CD4-positive, CD25-positive, alpha-beta regulatory T cell (primary cell): ENCODE measurements at regions not wholly inside any gene's neighbourhood (a gene's known extent, or its start where the extent isn't known, plus 50 kb on each side); places are given as distances from the start of the nearest gene placed in this dataset.
"Not testable (repeated sequence)": the region's sequence is repeated elsewhere in the genome, so short reads cannot be mapped to it uniquely, and the experiment has no call there.

Experiments used
- ATAC-seq, 2 donors: fragments of 150-1000 bp; cut with Tn5 transposase; one replicate each; pipeline ENCODE4 v1.10.0; 2021; ENCODE audit warnings: low read depth in 2 of 2, moderate number of reproducible peaks in 2 of 2, moderate library complexity in 1 of 2
- DNase-seq, 3 donors: peaks; one replicate each; pipeline versions ENCODE4 v3.0.0 to v3.0.0-alpha.2; 2012 to 2022; ENCODE audit warnings: mixed read lengths in 1 of 3
- H3K27ac ChIP-seq: one replicate; pipeline ENCODE4 v1.7.0; 2013; ENCODE audit warnings: mild to moderate bottlenecking, low read length; ENCODE audit not compliant: insufficient read depth, poor library complexity, severe bottlenecking
- H3K27me3 ChIP-seq: one replicate; pipeline ENCODE4 v1.7.0; 2013; ENCODE audit warnings: low read length; ENCODE audit not compliant: control insufficient read depth, insufficient read depth
- H3K36me3 ChIP-seq: one replicate; pipeline ENCODE4 v1.7.0; 2013; ENCODE audit warnings: mild to moderate bottlenecking, low read length, moderate library complexity; ENCODE audit not compliant: control insufficient read depth, insufficient read depth
- H3K4me1 ChIP-seq: 2 replicates; pipeline ENCODE4 v1.7.0; 2013; ENCODE audit warnings: mild to moderate bottlenecking, low read length; ENCODE audit not compliant: insufficient read depth, control insufficient read depth, poor library complexity, severe bottlenecking
- H3K4me3 ChIP-seq: one replicate; pipeline ENCODE4 v1.7.0; 2013; ENCODE audit warnings: low read depth, mild to moderate bottlenecking, low read length, moderate library complexity
- H3K9me3 ChIP-seq, 2 experiments: 1 replicate in 1 of 2; 2 replicates in 1 of 2; pipeline ENCODE4 v1.7.0; 2013; ENCODE audit warnings: low read length in 2 of 2, mild to moderate bottlenecking in 1 of 2, moderate library complexity in 1 of 2; ENCODE audit not compliant: control insufficient read depth in 2 of 2
- H3K27ac Mint-ChIP-seq, 3 donors: one replicate each; pipeline ENCODE4 v1.8.0; 2020 to 2022; ENCODE audit warnings: mild to moderate bottlenecking in 3 of 3, mixed read lengths in 3 of 3, moderate library complexity in 2 of 3
- H3K27me3 Mint-ChIP-seq: one replicate; pipeline ENCODE4 v1.8.0; 2022; ENCODE audit warnings: mild to moderate bottlenecking, mixed read lengths
- H3K36me3 Mint-ChIP-seq: one replicate; pipeline ENCODE4 v1.8.0; 2020; ENCODE audit warnings: mixed read lengths
- H3K4me1 Mint-ChIP-seq, 4 donors: one replicate each; pipeline ENCODE4 v1.8.0; 2020 to 2022; ENCODE audit warnings: mixed read lengths in 4 of 4, mild to moderate bottlenecking in 1 of 4
- H3K4me3 Mint-ChIP-seq, 4 donors: one replicate each; pipeline ENCODE4 v1.8.0; 2020 to 2022; ENCODE audit warnings: mild to moderate bottlenecking in 4 of 4, mixed read lengths in 4 of 4, moderate library complexity in 3 of 4
- H3K9me3 Mint-ChIP-seq, 7 donors: one replicate each; pipeline ENCODE4 v1.8.0; 2020 to 2022; ENCODE audit warnings: mixed read lengths in 7 of 7, mild to moderate bottlenecking in 3 of 7, moderate library complexity in 2 of 7

- no peaks in the 10 kb centered on the region for H3K36me3 Mint-ChIP-seq
- no peak overlapping the region for H3K4me3 ChIP-seq
- H3K27ac Mint-ChIP-seq: no peak overlapping the region
Measured at GRCh38 chr5:113723021-113723420, 209.5 kb downstream of the YTHDC2 start.

DNA sequence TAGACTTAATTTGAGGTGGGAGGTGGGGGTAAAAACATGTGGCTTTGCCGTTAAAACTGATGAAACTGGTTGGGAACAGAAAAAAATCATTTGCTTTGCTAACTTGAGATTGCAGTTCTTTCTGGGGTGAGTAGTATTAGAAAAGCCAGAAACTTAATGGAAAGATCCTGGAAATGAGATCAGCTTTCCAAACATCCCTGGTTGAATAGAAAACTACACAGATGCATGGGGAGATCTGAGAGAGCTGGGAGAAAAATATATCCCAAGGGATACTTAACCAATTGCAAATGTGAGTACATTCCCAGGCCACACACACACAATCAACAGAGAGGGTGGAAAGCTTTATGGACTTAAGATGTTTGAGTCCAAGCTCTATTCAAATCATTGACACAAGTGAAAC lies 222.3 kb downstream of the YTHDC2 start:
- no peak for DNase-seq
- H3K27me3 Mint-ChIP-seq: no peaks in the 10 kb centered on the region
- no peak overlapping the region for H3K27ac Mint-ChIP-seq
- no peak overlapping the region for H3K4me3 ChIP-seq
- H3K9me3 Mint-ChIP-seq: peaks cover 0 to 6% (median 0%) of the 10 kb centered on the region in 7 donors
- H3K4me1 Mint-ChIP-seq: no peaks in the 10 kb centered on the region
- no peaks in the 10 kb centered on the region for H3K4me1 ChIP-seq
- ATAC-seq: no peak
- H3K27ac ChIP-seq: no peak overlapping the region
- no peak overlapping the region for H3K4me3 Mint-ChIP-seq
- no peaks in the 10 kb centered on the region for H3K9me3 ChIP-seq
- H3K36me3 Mint-ChIP-seq: no peaks in the 10 kb centered on the region
- no peaks in the 10 kb centered on the region for H3K27me3 ChIP-seq
- no peaks in the 10 kb centered on the region for H3K36me3 ChIP-seq

More at GRCh38 chr5:113723021-113723420, 209.5 kb downstream of the YTHDC2 start:
- Mint-ChIP-seq H3K4me3 (no peak overlapping the region), H3K4me1 (no peaks in the 10 kb centered on the region), H3K9me3 (peaks cover 0 to 10% (median 2%) of the 10 kb centered on the region in 7 donors), H3K27me3 (peaks cover 5% of the 10 kb centered on the region)
- Histone ChIP-seq H3K36me3 (no peaks in the 10 kb centered on the region), H3K9me3 (no peaks in the 10 kb centered on the region), H3K4me1 (no peaks in the 10 kb centered on the region), H3K27me3 (no peaks in the 10 kb centered on the region), H3K27ac (no peak overlapping the region)
- no peak for DNase-seq
- no peak for ATAC-seq

- ATAC-seq (no peak), DNase-seq (no peak)
- Histone ChIP-seq H3K36me3 (no peaks in the 10 kb centered on the region), H3K4me3 (no peak overlapping the region), H3K4me1 (no peaks in the 10 kb centered on the region), H3K27ac (no peak overlapping the region), H3K9me3 (no peaks in the 10 kb centered on the region), H3K27me3 (no peaks in the 10 kb centered on the region)
- Mint-ChIP-seq H3K4me1 (no peaks in the 10 kb centered on the region), H3K4me3 (no peak overlapping the region), H3K9me3 (peaks cover 0 to 8% (median 0%) of the 10 kb centered on the region in 7 donors), H3K27ac (no peak overlapping the region), H3K36me3 (no peaks in the 10 kb centered on the region), H3K27me3 (no peaks in the 10 kb centered on the region)
Measured at GRCh38 chr5:113742176-113742575, 228.7 kb downstream of the YTHDC2 start.

- DNase-seq (no peak), ATAC-seq (no peak)
- no peak overlapping the region for H3K27ac Mint-ChIP-seq
- H3K27ac ChIP-seq: no peak overlapping the region
- no peaks in the 10 kb centered on the region for H3K27me3 ChIP-seq
- H3K9me3 ChIP-seq: no peaks in the 10 kb centered on the region
- H3K27me3 Mint-ChIP-seq: no peaks in the 10 kb centered on the region
- H3K4me1 ChIP-seq: no peaks in the 10 kb centered on the region
- peaks cover 0 to 8% (median 0%) of the 10 kb centered on the region in 7 donors for H3K9me3 Mint-ChIP-seq
- H3K4me3 Mint-ChIP-seq: no peak overlapping the region
- no peak overlapping the region for H3K4me3 ChIP-seq
- no peaks in the 10 kb centered on the region for H3K36me3 ChIP-seq
- no peaks in the 10 kb centered on the region for H3K36me3 Mint-ChIP-seq
- H3K4me1 Mint-ChIP-seq: no peaks in the 10 kb centered on the region
Measured at GRCh38 chr5:113742639-113743038, 229.1 kb downstream of the YTHDC2 start.

GRCh38 chr5:113748403-113748802 lies 234.9 kb downstream of the YTHDC2 start:
- Mint-ChIP-seq H3K27me3 (no peaks in the 10 kb centered on the region), H3K9me3 (peaks cover 0 to 4% (median 0%) of the 10 kb centered on the region in 7 donors), H3K27ac (no peak overlapping the region), H3K4me3 (no peak overlapping the region), H3K4me1 (no peaks in the 10 kb centered on the region), H3K36me3 (no peaks in the 10 kb centered on the region)
- Histone ChIP-seq H3K9me3 (no peaks in the 10 kb centered on the region), H3K4me3 (no peak overlapping the region), H3K4me1 (no peaks in the 10 kb centered on the region), H3K36me3 (no peaks in the 10 kb centered on the region), H3K27ac (no peak overlapping the region), H3K27me3 (no peaks in the 10 kb centered on the region)
- ATAC-seq (no peak), DNase-seq (no peak)

DNA sequence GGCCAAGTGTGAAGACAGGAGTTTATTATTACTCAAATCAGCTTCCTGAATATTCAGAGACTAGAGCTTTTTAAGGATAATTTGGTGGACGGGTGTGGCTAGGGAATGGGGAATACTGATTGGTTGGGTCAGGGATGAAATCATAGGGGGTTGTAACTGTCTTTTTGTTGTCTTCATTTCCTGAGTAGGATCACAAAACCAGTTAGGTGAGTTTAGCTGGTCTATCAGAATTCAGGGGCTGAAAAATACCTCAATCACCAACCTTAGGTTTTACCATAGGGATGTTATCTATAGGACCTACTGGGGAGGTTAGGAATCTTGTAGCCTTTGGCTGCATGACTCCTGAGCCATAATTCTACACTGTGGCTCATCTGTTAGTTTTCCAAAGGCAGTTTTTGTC lies 235.8 kb downstream of the YTHDC2 start:
- H3K36me3 Mint-ChIP-seq: no peaks in the 10 kb centered on the region
- H3K27me3 ChIP-seq: no peaks in the 10 kb centered on the region
- H3K9me3 Mint-ChIP-seq: peaks cover 0 to 4% (median 0%) of the 10 kb centered on the region in 7 donors
- H3K4me1 ChIP-seq: no peaks in the 10 kb centered on the region
- H3K27me3 Mint-ChIP-seq: no peaks in the 10 kb centered on the region
- H3K27ac ChIP-seq: no peak overlapping the region
- no peak overlapping the region for H3K4me3 ChIP-seq
- ATAC-seq (no peak), DNase-seq (no peak)
- H3K36me3 ChIP-seq: no peaks in the 10 kb centered on the region
- no peaks in the 10 kb centered on the region for H3K4me1 Mint-ChIP-seq
- H3K9me3 ChIP-seq: no peaks in the 10 kb centered on the region
- no peak overlapping the region for H3K4me3 Mint-ChIP-seq
- H3K27ac Mint-ChIP-seq: no peak overlapping the region

DNA sequence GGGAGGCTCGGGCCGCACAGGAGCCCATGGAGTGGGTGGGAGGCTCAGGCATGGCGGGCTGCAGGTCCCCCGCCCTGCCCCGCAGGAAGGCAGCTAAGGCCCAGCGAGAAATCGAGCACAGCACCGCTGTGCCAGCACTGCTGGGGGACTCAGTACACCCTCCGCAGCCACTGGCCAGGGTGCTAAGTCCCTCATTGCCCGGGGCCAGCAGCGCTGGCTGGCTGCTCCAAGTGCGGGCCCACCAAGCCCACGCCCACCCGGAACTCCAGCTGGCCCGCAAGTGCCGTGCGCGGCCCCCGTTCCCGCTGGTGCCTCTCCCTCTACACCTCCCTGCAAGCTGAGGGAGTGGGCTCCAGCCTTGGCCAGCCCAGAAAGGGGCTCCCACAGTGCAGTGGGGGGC lies 239.7 kb downstream of the YTHDC2 start:
- H3K4me1 Mint-ChIP-seq, H3K9me3 ChIP-seq, ATAC-seq, H3K4me3 Mint-ChIP-seq, H3K36me3 Mint-ChIP-seq, H3K4me1 ChIP-seq, H3K9me3 Mint-ChIP-seq, H3K36me3 ChIP-seq, H3K27me3 Mint-ChIP-seq, H3K4me3 ChIP-seq, H3K27ac Mint-ChIP-seq, H3K27ac ChIP-seq, DNase-seq, H3K27me3 ChIP-seq: not testable (repeated sequence)

DNA sequence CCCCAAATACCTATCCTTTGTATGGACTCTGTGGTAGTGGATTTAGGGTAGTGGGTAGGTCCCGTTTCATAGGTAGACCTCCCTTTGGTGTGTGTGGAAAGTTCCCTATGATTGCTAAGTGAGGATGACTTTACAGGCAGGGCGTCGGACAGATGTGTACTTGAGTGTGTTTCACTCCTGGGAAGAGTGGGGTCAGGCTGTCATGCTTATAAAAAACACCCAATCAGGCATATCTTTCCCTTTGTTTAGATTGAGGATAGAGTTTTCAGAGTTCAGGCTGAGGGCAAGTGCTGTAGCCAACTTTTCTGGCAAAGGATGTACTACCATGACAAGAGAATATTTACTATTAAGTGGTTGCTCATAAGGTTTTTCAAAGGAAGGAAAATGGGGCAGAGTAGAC lies 242.0 kb downstream of the YTHDC2 start:
- H3K27me3 Mint-ChIP-seq: no peaks in the 10 kb centered on the region
- H3K4me3 Mint-ChIP-seq: no peak overlapping the region
- no peaks in the 10 kb centered on the region for H3K36me3 ChIP-seq
- DNase-seq (no peak), ATAC-seq (no peak)
- no peak overlapping the region for H3K27ac Mint-ChIP-seq
- H3K27me3 ChIP-seq: no peaks in the 10 kb centered on the region
- H3K9me3 ChIP-seq: no peaks in the 10 kb centered on the region
- H3K36me3 Mint-ChIP-seq: no peaks in the 10 kb centered on the region
- no peaks in the 10 kb centered on the region for H3K4me1 Mint-ChIP-seq
- H3K9me3 Mint-ChIP-seq: peaks cover 0 to 3% (median 0%) of the 10 kb centered on the region in 7 donors
- no peak overlapping the region for H3K27ac ChIP-seq
- no peaks in the 10 kb centered on the region for H3K4me1 ChIP-seq
- H3K4me3 ChIP-seq: no peak overlapping the region
